ENCODE measurements at regions not wholly inside any gene's neighbourhood (a gene's known extent, or its start where the extent isn't known, plus 50 kb on each side); places are given as distances from the start of the nearest gene placed in this dataset.

- Mint-ChIP-seq H3K4me1 (no peaks in the 10 kb centered on the region), H3K9me3 (peaks cover 0 to 11% of the 10 kb centered on the region in 2 donors), H3K4me3 (no peak overlapping the region), H3K27ac (no peak overlapping the region), H3K27me3 (ENCODE audit: low read depth in 2 of 2) (no peaks in the 10 kb centered on the region), H3K36me3 (no peaks in the 10 kb centered on the region)
- intact Hi-C loops (cut with micrococcal nuclease) = no loop called here
- TF ChIP-seq, protein P1, sequence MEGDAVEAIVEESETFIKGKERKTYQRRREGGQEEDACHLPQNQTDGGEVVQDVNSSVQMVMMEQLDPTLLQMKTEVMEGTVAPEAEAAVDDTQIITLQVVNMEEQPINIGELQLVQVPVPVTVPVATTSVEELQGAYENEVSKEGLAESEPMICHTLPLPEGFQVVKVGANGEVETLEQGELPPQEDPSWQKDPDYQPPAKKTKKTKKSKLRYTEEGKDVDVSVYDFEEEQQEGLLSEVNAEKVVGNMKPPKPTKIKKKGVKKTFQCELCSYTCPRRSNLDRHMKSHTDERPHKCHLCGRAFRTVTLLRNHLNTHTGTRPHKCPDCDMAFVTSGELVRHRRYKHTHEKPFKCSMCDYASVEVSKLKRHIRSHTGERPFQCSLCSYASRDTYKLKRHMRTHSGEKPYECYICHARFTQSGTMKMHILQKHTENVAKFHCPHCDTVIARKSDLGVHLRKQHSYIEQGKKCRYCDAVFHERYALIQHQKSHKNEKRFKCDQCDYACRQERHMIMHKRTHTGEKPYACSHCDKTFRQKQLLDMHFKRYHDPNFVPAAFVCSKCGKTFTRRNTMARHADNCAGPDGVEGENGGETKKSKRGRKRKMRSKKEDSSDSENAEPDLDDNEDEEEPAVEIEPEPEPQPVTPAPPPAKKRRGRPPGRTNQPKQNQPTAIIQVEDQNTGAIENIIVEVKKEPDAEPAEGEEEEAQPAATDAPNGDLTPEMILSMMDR (IDR thresholded peaks at IDR 0.05) = no peak
- DNase-seq = no peak
- H3K27ac ChIP-seq (ENCODE audit: low read length) = no peak overlapping the region
- H3K4me3 ChIP-seq (ENCODE audit: low read length) = no peak overlapping the region
- no peaks in the 10 kb centered on the region for H3K36me3 ChIP-seq (ENCODE audit: control insufficient read depth, insufficient read depth, low read length)
- H3K9me3 ChIP-seq (ENCODE audit: control insufficient read depth, insufficient read depth, low read length) = no peaks in the 10 kb centered on the region
- no peaks in the 10 kb centered on the region for H3K27me3 ChIP-seq (ENCODE audit: control insufficient read depth, insufficient read depth, low read length)
- no peaks in the 10 kb centered on the region for H3K4me1 ChIP-seq (ENCODE audit: control insufficient read depth, insufficient read depth, low read length)
- no peak for ATAC-seq
Measured at GRCh38 chr2:13390676-13391075, 673.9 kb downstream of the TRIB2 start.

DNA sequence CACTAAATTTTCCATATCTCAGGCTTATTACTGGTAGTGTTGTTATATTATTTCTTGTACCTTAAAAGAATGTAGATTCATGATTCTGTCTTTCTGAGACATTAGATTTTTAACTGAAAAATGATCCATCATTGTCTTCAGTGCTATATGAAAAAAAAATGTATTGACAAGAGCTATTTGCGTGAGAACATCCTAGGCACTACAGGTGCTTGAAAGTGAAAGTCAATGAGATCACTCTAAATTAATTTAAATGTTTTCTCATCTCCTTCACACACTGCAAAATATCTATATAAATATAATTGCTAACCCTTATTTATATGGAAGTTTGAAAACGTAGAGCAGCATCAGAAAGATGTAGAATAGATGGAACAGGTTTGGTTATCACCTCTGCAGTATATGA lies 684.6 kb downstream of the TRIB2 start:
- WGBS (ENCODE audit: insufficient coverage) = 38% methylated on average over 1 of the region's 2 CpGs
- no peaks in the 10 kb centered on the region for H3K4me1 Mint-ChIP-seq

DNA sequence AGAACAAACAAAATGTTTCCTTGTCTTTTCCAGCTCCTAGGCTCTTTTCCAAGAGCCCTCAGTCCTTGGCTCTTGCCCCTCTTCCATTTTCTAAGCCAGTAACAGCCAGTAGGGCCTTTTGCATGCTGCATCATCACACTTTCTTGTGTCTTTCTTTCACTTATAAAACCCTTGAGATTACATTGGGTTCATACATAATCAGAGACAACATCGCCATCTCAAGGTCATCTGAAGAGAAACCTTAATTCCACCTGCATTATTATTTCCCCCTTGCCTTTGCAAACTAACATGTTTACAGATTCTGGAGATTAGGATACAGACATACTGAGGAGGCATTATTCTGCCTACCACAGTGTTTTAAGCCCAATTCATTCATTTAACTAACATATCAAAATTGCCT lies 697.3 kb downstream of the TRIB2 start:
- Mint-ChIP-seq H3K4me3 (no peak overlapping the region), H3K9me3 (peaks cover 11 to 17% of the 10 kb centered on the region in 2 donors), H3K4me1 (no peaks in the 10 kb centered on the region), H3K27ac (no peak overlapping the region), H3K36me3 (no peaks in the 10 kb centered on the region), H3K27me3 (ENCODE audit: low read depth in 2 of 2) (no peaks in the 10 kb centered on the region)
- H3K27ac ChIP-seq (ENCODE audit: low read length) = no peak overlapping the region
- no peaks in the 10 kb centered on the region for H3K27me3 ChIP-seq (ENCODE audit: control insufficient read depth, insufficient read depth, low read length)
- intact Hi-C loops (cut with micrococcal nuclease) = no loop called here
- no peak overlapping the region for H3K4me3 ChIP-seq (ENCODE audit: low read length)
- H3K9me3 ChIP-seq (ENCODE audit: control insufficient read depth, insufficient read depth, low read length) = no peaks in the 10 kb centered on the region
- DNase-seq = no peak
- TF ChIP-seq, protein P1 (IDR thresholded peaks at IDR 0.05) = no peak
- ATAC-seq = no peak
- H3K36me3 ChIP-seq (ENCODE audit: control insufficient read depth, insufficient read depth, low read length) = no peaks in the 10 kb centered on the region
- 100% methylated on average over 1 of the region's 1 CpG for WGBS (ENCODE audit: insufficient coverage)
- no peaks in the 10 kb centered on the region for H3K4me1 ChIP-seq (ENCODE audit: control insufficient read depth, insufficient read depth, low read length)

More for the DNA sequence above, 684.6 kb downstream of the TRIB2 start:
- H3K9me3 ChIP-seq (ENCODE audit: control insufficient read depth, insufficient read depth, low read length) = no peaks in the 10 kb centered on the region
- no peak for ATAC-seq
- H3K27ac Mint-ChIP-seq = no peak overlapping the region
- no peak for DNase-seq
- no peak overlapping the region for H3K27ac ChIP-seq (ENCODE audit: low read length)
- H3K27me3 Mint-ChIP-seq (ENCODE audit: low read depth in 2 of 2) = no peaks in the 10 kb centered on the region
- peaks cover 12 to 23% of the 10 kb centered on the region in 2 donors for H3K9me3 Mint-ChIP-seq
- H3K4me1 ChIP-seq (ENCODE audit: control insufficient read depth, insufficient read depth, low read length) = no peaks in the 10 kb centered on the region
- H3K27me3 ChIP-seq (ENCODE audit: control insufficient read depth, insufficient read depth, low read length) = no peaks in the 10 kb centered on the region
- intact Hi-C loops (cut with micrococcal nuclease) = no loop called here
- no peaks in the 10 kb centered on the region for H3K36me3 ChIP-seq (ENCODE audit: control insufficient read depth, insufficient read depth, low read length)
- H3K4me3 ChIP-seq (ENCODE audit: low read length) = no peak overlapping the region
- H3K4me3 Mint-ChIP-seq = no peak overlapping the region
- no peaks in the 10 kb centered on the region for H3K36me3 Mint-ChIP-seq
- TF ChIP-seq, protein P1 (IDR thresholded peaks at IDR 0.05) = no peak

DNA sequence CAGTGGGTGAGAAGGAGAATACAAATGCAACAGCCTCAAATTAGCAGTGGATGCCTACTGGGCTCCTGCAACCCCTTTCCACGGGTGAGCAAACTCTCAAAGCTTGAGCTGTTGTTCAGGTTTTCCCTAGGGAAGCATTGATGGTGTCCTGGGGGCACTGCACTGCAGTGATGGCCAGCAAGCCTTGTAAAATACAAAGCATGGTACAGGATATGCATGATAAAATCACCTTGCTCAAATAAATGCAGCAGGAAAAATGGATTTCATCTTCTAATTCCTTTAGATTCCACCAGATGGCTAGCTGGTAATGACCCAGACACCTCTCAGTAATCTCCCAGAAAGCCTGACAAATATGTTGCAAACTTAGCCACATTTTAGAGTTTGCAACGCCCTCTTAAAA lies 698.2 kb downstream of the TRIB2 start:
- no peak overlapping the region for H3K4me3 Mint-ChIP-seq
- H3K4me1 Mint-ChIP-seq = no peaks in the 10 kb centered on the region
- intact Hi-C loops (cut with micrococcal nuclease) = no loop called here
- H3K27ac Mint-ChIP-seq = no peak overlapping the region
- H3K27me3 Mint-ChIP-seq (ENCODE audit: low read depth in 2 of 2) = no peaks in the 10 kb centered on the region
- H3K9me3 Mint-ChIP-seq = peaks cover 11 to 17% of the 10 kb centered on the region in 2 donors
- Histone ChIP-seq H3K9me3 (ENCODE audit: control insufficient read depth, insufficient read depth, low read length) (no peaks in the 10 kb centered on the region), H3K27me3 (ENCODE audit: control insufficient read depth, insufficient read depth, low read length) (no peaks in the 10 kb centered on the region), H3K36me3 (ENCODE audit: control insufficient read depth, insufficient read depth, low read length) (no peaks in the 10 kb centered on the region), H3K4me3 (ENCODE audit: low read length) (no peak overlapping the region), H3K4me1 (ENCODE audit: control insufficient read depth, insufficient read depth, low read length) (no peaks in the 10 kb centered on the region), H3K27ac (ENCODE audit: low read length) (no peak overlapping the region)
- H3K36me3 Mint-ChIP-seq = no peaks in the 10 kb centered on the region
- WGBS (ENCODE audit: insufficient coverage) = 37% methylated on average over 2 of the region's 2 CpGs
- DNase-seq = no peak
- TF ChIP-seq, protein P1 (IDR thresholded peaks at IDR 0.05) = no peak
- no peak for ATAC-seq

Data from natural killer cell (primary cell).